HG02588 (cell line): ENCODE measurements at regions not wholly inside any gene's neighbourhood (a gene's known extent, or its start where the extent isn't known, plus 50 kb on each side); places are given as distances from the start of the nearest gene placed in this dataset.

ENCODE experiments used
- ATAC-seq: cut with Tn5 transposase; IDR thresholded peaks from one replicate; pipeline ENCODE4 v1.9.1; 2021; ENCODE audit warnings: mild to moderate bottlenecking, moderate library complexity; ENCODE audit not compliant: unreplicated experiment

- no peak for ATAC-seq
These were observed 96.1 kb downstream of the ARL4A start for GRCh38 chr7:12783421-12784095.

GRCh38 chr7:12785473-12785872, 98.0 kb downstream of the ARL4A start:
- ATAC-seq: no peak

- ATAC-seq: no peak
These were observed 99.1 kb downstream of the ARL4A start for GRCh38 chr7:12786494-12786893.

- no peak for ATAC-seq
These were observed 100.7 kb downstream of the ARL4A start for GRCh38 chr7:12788171-12788570.

GRCh38 chr7:12788591-12788990, 101.2 kb downstream of the ARL4A start:
- ATAC-seq: no peak

GRCh38 chr7:12794722-12795302, 107.4 kb downstream of the ARL4A start:
- no peak for ATAC-seq

- no peak for ATAC-seq
These were observed 109.1 kb downstream of the ARL4A start for GRCh38 chr7:12796397-12797127.

- ATAC-seq: no peak
These were observed 113.1 kb downstream of the ARL4A start for GRCh38 chr7:12800486-12800885.

- no peak for ATAC-seq
These were observed 113.7 kb downstream of the ARL4A start for GRCh38 chr7:12801107-12801506.

GRCh38 chr7:12802070-12802469, 114.6 kb downstream of the ARL4A start:
- ATAC-seq: no peak

- ATAC-seq: no peak
These were observed 116.1 kb downstream of the ARL4A start for GRCh38 chr7:12803542-12803941.

GRCh38 chr7:12805518-12805928, 118.1 kb downstream of the ARL4A start:
- no peak for ATAC-seq

- no peak for ATAC-seq
These were observed 118.5 kb downstream of the ARL4A start for GRCh38 chr7:12805957-12806356.

- ATAC-seq: no peak
These were observed 122.0 kb downstream of the ARL4A start for GRCh38 chr7:12809476-12809875.

- no peak for ATAC-seq
These were observed 124.7 kb downstream of the ARL4A start for GRCh38 chr7:12812111-12812510.

- no peak for ATAC-seq
These were observed 126.7 kb downstream of the ARL4A start for GRCh38 chr7:12814107-12814506.

GRCh38 chr7:12814828-12815227, 127.4 kb downstream of the ARL4A start:
- ATAC-seq: no peak

GRCh38 chr7:12815426-12815825, 128.0 kb downstream of the ARL4A start:
- ATAC-seq: no peak

GRCh38 chr7:12815871-12816270, 128.4 kb downstream of the ARL4A start:
- ATAC-seq: no peak

GRCh38 chr7:12820777-12821176, 133.3 kb downstream of the ARL4A start:
- ATAC-seq: no peak

GRCh38 chr7:12821746-12822145, 134.3 kb downstream of the ARL4A start:
- ATAC-seq: no peak

GRCh38 chr7:12826079-12826478, 138.6 kb downstream of the ARL4A start:
- no peak for ATAC-seq
